ENCODE measurements at regions not wholly inside any gene's neighbourhood (a gene's known extent, or its start where the extent isn't known, plus 50 kb on each side); places are given as distances from the start of the nearest gene placed in this dataset.

DNA sequence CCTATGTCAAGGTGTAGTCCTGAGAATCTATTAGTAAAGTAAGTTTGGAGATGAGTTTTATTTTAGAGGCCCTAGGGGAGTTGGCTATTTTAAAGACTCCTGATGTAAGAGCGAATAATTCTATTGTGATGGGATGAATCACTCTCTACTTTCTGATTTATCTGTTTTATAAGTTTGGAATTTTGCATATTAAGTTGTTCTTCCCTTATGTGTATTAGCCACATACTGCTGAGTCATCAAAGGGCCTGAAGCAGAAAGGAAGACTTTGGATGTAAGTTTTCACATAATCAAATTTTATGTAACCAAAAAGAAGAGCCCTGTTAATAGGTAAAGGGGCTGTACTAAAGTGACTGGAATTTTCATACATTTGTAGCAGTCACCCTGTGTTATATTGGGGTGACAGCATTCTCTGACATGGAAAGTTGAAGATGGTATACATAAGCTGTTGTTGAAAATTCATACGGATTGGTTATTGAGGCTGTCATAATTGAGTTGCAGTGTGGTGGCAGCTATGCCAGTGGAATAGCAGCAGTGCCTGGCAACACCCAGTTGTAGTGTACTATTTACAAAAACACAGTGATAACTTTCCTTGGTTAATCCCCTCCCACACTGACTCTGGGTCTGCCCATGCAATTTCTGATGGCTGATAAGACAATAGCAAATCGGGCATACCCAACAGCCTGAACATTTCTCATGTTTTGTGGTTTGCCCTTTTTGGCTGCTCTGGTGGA, 90.6 kb upstream of the NTM start:
- Histone ChIP-seq H3K4me3 (ENCODE audit: low read depth, low read length) (no peak overlapping the region), H3K27me3 (ENCODE audit: control insufficient read depth, insufficient read depth, low read length) (no peaks in the 10 kb centered on the region), H3K36me3 (ENCODE audit: control insufficient read depth, insufficient read depth, low read length) (no peaks in the 10 kb centered on the region)
- ChIA-PET CTCF (no interaction called here), POLR2A (no interaction called here)
- DNase-seq (ENCODE audit: low read depth), result no peak
- TF ChIP-seq CTCF (IDR thresholded peaks at IDR 0.05; ENCODE audit: insufficient read depth, low read depth, low read length), result no peak

DNA sequence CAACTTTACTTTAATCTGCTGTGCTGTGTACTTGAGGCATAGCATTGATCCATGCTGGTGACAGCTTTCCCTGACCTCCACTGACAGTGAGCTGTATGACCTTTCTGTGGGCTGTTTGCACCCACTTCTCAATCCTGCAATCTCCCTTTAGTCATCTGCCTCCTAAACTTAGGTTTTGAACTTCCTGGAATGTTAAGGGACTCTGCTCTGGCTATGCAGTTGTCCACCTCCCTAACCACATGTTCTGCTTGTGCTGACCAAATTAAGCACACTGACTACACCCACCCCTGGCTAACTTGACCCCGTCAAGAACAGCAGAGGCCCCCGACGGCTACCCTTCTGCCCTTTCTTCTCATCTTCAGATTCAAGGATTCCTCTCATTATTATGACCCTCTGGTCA, 89.1 kb upstream of the NTM start:
- no peak for TF ChIP-seq CTCF (IDR thresholded peaks at IDR 0.05; ENCODE audit: insufficient read depth, low read depth, low read length)
- ChIA-PET POLR2A (no interaction called here), CTCF (no interaction called here)
- no peak overlapping the region for H3K4me3 ChIP-seq (ENCODE audit: low read depth, low read length)
- DNase-seq (ENCODE audit: low read depth), result no peak
- no peaks in the 10 kb centered on the region for H3K36me3 ChIP-seq (ENCODE audit: control insufficient read depth, insufficient read depth, low read length)
- no peaks in the 10 kb centered on the region for H3K27me3 ChIP-seq (ENCODE audit: control insufficient read depth, insufficient read depth, low read length)

DNA sequence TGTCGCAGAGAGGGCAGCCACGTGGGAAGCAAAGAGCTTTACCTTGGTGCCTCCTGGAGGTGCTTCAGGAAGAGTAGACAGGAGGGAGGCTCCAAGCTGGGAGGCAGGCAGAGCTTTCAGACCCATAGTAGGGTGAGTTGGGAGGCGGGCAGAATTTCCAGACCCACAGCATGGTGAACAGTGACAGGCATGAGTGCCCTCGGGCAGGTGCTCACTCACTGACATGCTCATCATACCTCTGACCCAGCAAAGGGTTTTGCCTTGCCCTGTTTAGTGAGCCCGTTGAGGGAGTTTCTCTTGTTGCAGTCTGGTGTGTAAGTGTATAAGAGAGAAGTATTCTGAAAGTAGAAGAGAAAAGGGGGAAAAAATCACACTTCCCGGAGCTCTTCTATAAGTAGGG, 86.4 kb upstream of the NTM start:
- TF ChIP-seq CTCF (IDR thresholded peaks at IDR 0.05; ENCODE audit: insufficient read depth, low read depth, low read length), result no peak
- ChIA-PET POLR2A (no interaction called here), CTCF (no interaction called here)
- H3K36me3 ChIP-seq (ENCODE audit: control insufficient read depth, insufficient read depth, low read length), result no peaks in the 10 kb centered on the region
- no peaks in the 10 kb centered on the region for H3K27me3 ChIP-seq (ENCODE audit: control insufficient read depth, insufficient read depth, low read length)
- H3K4me3 ChIP-seq (ENCODE audit: low read depth, low read length), result no peak overlapping the region
- no peak for DNase-seq (ENCODE audit: low read depth)

- POLR2A ChIA-PET, result no interaction called here
- TF ChIP-seq CTCF (IDR thresholded peaks at IDR 0.05; ENCODE audit: insufficient read depth, low read depth, low read length), result no peak
Observed at GRCh38 chr11:131288521-131289091, 81.8 kb upstream of the NTM start.

GRCh38 chr11:131290185-131290584, 80.2 kb upstream of the NTM start:
- CTCF ChIA-PET, result no interaction called here
- H3K27me3 ChIP-seq (ENCODE audit: control insufficient read depth, insufficient read depth, low read length), result no peaks in the 10 kb centered on the region
- POLR2A ChIA-PET, result no interaction called here
- H3K4me3 ChIP-seq (ENCODE audit: low read depth, low read length), result no peak overlapping the region
- DNase-seq (ENCODE audit: low read depth), result no peak
- no peaks in the 10 kb centered on the region for H3K36me3 ChIP-seq (ENCODE audit: control insufficient read depth, insufficient read depth, low read length)
- TF ChIP-seq CTCF (IDR thresholded peaks at IDR 0.05; ENCODE audit: insufficient read depth, low read depth, low read length), result no peak

More at GRCh38 chr11:131288521-131289091, 81.8 kb upstream of the NTM start:
- no peaks in the 10 kb centered on the region for H3K36me3 ChIP-seq (ENCODE audit: control insufficient read depth, insufficient read depth, low read length)
- H3K4me3 ChIP-seq (ENCODE audit: low read depth, low read length), result no peak overlapping the region
- no peaks in the 10 kb centered on the region for H3K27me3 ChIP-seq (ENCODE audit: control insufficient read depth, insufficient read depth, low read length)
- no peak for DNase-seq (ENCODE audit: low read depth)
- CTCF ChIA-PET, result interaction anchor here (1.9 kb wide), 1 partner anchor 14 kb away, joined by 5 read pairs; no protein-coding TSS in a partner anchor
